Vagina (tissue), 2 donors: ENCODE measurements at regions not wholly inside any gene's neighbourhood (a gene's known extent, or its start where the extent isn't known, plus 50 kb on each side); places are given as distances from the start of the nearest gene placed in this dataset.

Experiments
- DNase-seq, 2 donors: peaks; one replicate each; pipeline ENCODE4 v3.0.0-alpha.2; 2017; ENCODE audit errors: extremely low spot score in 2 of 2
- H3K27ac ChIP-seq: fragments of 200-600 bp; sonication (generic); one replicate; pipeline ENCODE4 v1.5.1; 2019
- H3K27me3 ChIP-seq: fragments of 200-600 bp; sonication (generic); one replicate; pipeline ENCODE4 v1.5.1; 2019
- H3K36me3 ChIP-seq, 2 donors: fragments of 200-600 bp; sonication (generic); one replicate each; pipeline ENCODE4 v1.5.1; 2017 to 2019
- H3K4me1 ChIP-seq: fragments of 200-600 bp; sonication (generic); one replicate; pipeline ENCODE4 v1.5.1; 2019
- H3K4me3 ChIP-seq, 2 donors: fragments of 200-600 bp; sonication (generic); 1 replicate in 1 of 2; 2 replicates in 1 of 2; pipeline ENCODE4 v1.5.1; 2016 to 2019
- H3K9me3 ChIP-seq: fragments of 200-600 bp; sonication (generic); one replicate; pipeline ENCODE4 v1.5.1; 2019
- POLR2A ChIP-seq, 2 donors: fragments of 450-650 bp; IDR thresholded peaks; one replicate each; pipeline ENCODE4 v1.6.1; 2017; ENCODE audit warnings: antibody characterized with exemption in 2 of 2, mild to moderate bottlenecking in 2 of 2, moderate library complexity in 2 of 2
- POLR2AphosphoS5 ChIP-seq, 2 donors: sonication (generic); formaldehyde crosslinking; IDR thresholded peaks; one replicate each; pipeline ENCODE4 v1.9.0; 2017; ENCODE audit warnings: antibody characterized with exemption in 2 of 2, mild to moderate bottlenecking in 2 of 2, low read depth in 1 of 2; ENCODE audit not compliant: insufficient read depth in 1 of 2
- intact Hi-C: fragments of 100-400 bp; cut with DNase I; formaldehyde crosslinking; loops from one replicate; pipeline ENCODE4 v1.15.1; 2023
- TF ChIP-seq, protein P1 (sequence below), 3 experiments: fragments of 450-650 bp in 2 of 3; fragments of 200-600 bp in 1 of 3; sonication (generic) in 1 of 3; IDR thresholded peaks; one replicate each; pipeline ENCODE4 v1.5.1; 2017 to 2019; ENCODE audit warnings: antibody characterized with exemption in 3 of 3, mild to moderate bottlenecking in 2 of 3, moderate library complexity in 2 of 3

GRCh38 chr2:8138525-8138922 is 543.3 kb upstream of the ID2 start:
- DNase-seq = no peak
- H3K9me3 ChIP-seq = no peaks in the 10 kb centered on the region
- no peaks in the 10 kb centered on the region for H3K27me3 ChIP-seq
- H3K4me3 ChIP-seq = no peak overlapping the region
- H3K27ac ChIP-seq = peak overlapping the region; percentile 46
- intact Hi-C loops = no loop called here
- peaks cover 7% of the 10 kb centered on the region for H3K4me1 ChIP-seq
- H3K36me3 ChIP-seq = no peaks in the 10 kb centered on the region
- TF ChIP-seq POLR2AphosphoS5 (IDR thresholded peaks at IDR 0.05; ENCODE audit: insufficient read depth in 1 of 2, low read depth in 1 of 2) (no peak), POLR2A (IDR thresholded peaks at IDR 0.05) (no peak)
- TF ChIP-seq, protein P1, sequence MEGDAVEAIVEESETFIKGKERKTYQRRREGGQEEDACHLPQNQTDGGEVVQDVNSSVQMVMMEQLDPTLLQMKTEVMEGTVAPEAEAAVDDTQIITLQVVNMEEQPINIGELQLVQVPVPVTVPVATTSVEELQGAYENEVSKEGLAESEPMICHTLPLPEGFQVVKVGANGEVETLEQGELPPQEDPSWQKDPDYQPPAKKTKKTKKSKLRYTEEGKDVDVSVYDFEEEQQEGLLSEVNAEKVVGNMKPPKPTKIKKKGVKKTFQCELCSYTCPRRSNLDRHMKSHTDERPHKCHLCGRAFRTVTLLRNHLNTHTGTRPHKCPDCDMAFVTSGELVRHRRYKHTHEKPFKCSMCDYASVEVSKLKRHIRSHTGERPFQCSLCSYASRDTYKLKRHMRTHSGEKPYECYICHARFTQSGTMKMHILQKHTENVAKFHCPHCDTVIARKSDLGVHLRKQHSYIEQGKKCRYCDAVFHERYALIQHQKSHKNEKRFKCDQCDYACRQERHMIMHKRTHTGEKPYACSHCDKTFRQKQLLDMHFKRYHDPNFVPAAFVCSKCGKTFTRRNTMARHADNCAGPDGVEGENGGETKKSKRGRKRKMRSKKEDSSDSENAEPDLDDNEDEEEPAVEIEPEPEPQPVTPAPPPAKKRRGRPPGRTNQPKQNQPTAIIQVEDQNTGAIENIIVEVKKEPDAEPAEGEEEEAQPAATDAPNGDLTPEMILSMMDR (IDR thresholded peaks at IDR 0.05) = no peak

DNA sequence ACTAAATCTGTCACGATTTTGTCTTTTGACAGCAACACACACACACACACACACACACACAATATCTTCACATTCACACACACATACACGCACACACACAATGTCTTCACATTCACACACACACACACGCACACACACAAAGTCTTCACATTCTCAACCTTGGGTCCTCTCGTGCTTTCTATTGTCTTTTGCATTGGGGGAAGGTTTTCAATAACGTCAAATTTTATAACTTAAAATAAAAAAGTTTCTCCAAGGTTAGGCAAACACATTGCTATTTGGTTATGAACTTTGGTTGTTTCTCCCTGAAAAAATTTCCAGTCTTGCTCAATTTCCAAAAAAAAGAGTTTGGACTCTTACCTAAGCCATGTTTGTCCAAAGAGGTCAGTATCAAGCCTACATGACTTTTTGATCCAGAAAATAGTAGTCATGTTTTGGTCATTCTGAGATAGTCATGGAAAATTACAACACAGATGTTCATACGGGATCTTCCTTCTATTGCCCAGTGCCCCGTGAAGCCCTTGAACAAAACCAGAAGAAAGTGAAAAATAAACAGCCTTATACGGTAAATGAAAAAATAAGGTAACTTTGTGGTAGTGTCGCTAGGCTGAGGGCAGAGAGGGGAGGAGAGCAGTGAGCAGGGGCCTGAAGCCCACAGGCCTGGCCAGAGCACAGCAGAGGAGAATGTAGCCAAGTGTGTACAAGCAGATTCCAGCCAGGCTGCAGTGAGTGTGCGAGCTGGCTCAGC is 542.8 kb upstream of the ID2 start:
- H3K4me3 ChIP-seq = no peak overlapping the region
- peaks cover 7% of the 10 kb centered on the region for H3K4me1 ChIP-seq
- intact Hi-C loops = no loop called here
- TF ChIP-seq POLR2A (IDR thresholded peaks at IDR 0.05) (no peak), POLR2AphosphoS5 (IDR thresholded peaks at IDR 0.05; ENCODE audit: insufficient read depth in 1 of 2, low read depth in 1 of 2) (peak; percentile 26 to 73)
- TF ChIP-seq, protein P1 (IDR thresholded peaks at IDR 0.05) = no peak
- no peak for DNase-seq
- no peaks in the 10 kb centered on the region for H3K27me3 ChIP-seq
- H3K27ac ChIP-seq = peak overlapping the region; percentile 59
- no peaks in the 10 kb centered on the region for H3K9me3 ChIP-seq
- no peaks in the 10 kb centered on the region for H3K36me3 ChIP-seq

- Histone ChIP-seq H3K27ac (peak overlapping the region; percentile 59), H3K27me3 (no peaks in the 10 kb centered on the region), H3K4me1 (peaks cover 7% of the 10 kb centered on the region), H3K4me3 (no peak overlapping the region), H3K36me3 (no peaks in the 10 kb centered on the region), H3K9me3 (no peaks in the 10 kb centered on the region)
- intact Hi-C loops = no loop called here
- no peak for TF ChIP-seq POLR2A (IDR thresholded peaks at IDR 0.05)
- TF ChIP-seq POLR2AphosphoS5 (IDR thresholded peaks at IDR 0.05; ENCODE audit: insufficient read depth in 1 of 2, low read depth in 1 of 2) = no peak
- TF ChIP-seq, protein P1 (IDR thresholded peaks at IDR 0.05) = no peak
- no peak for DNase-seq
Observed at GRCh38 chr2:8139668-8140200, 542.1 kb upstream of the ID2 start.

GRCh38 chr2:8141079-8141707 is 540.7 kb upstream of the ID2 start:
- Histone ChIP-seq H3K27ac (no peak overlapping the region), H3K9me3 (no peaks in the 10 kb centered on the region), H3K36me3 (no peaks in the 10 kb centered on the region), H3K27me3 (no peaks in the 10 kb centered on the region), H3K4me3 (no peak overlapping the region), H3K4me1 (no peaks in the 10 kb centered on the region)
- no peak for DNase-seq
- intact Hi-C loops = no loop called here
- TF ChIP-seq POLR2A (IDR thresholded peaks at IDR 0.05) (no peak), POLR2AphosphoS5 (IDR thresholded peaks at IDR 0.05; ENCODE audit: insufficient read depth in 1 of 2, low read depth in 1 of 2) (no peak)
- TF ChIP-seq, protein P1 (IDR thresholded peaks at IDR 0.05) = no peak

- no peak overlapping the region for H3K4me3 ChIP-seq
- H3K9me3 ChIP-seq = no peaks in the 10 kb centered on the region
- H3K27me3 ChIP-seq = no peaks in the 10 kb centered on the region
- H3K4me1 ChIP-seq = no peaks in the 10 kb centered on the region
- no peak overlapping the region for H3K27ac ChIP-seq
- no peaks in the 10 kb centered on the region for H3K36me3 ChIP-seq
- DNase-seq = no peak
- intact Hi-C loops = no loop called here
- TF ChIP-seq POLR2A (IDR thresholded peaks at IDR 0.05) = no peak
- TF ChIP-seq POLR2AphosphoS5 (IDR thresholded peaks at IDR 0.05; ENCODE audit: insufficient read depth in 1 of 2, low read depth in 1 of 2) = no peak
- TF ChIP-seq, protein P1 (IDR thresholded peaks at IDR 0.05) = no peak
Observed at GRCh38 chr2:8141780-8142179, 540.1 kb upstream of the ID2 start.
